GM19397 (cell line): ENCODE measurements at regions not wholly inside any gene's neighbourhood (a gene's known extent, or its start where the extent isn't known, plus 50 kb on each side); places are given as distances from the start of the nearest gene placed in this dataset.

ENCODE experiments used
- ATAC-seq: cut with Tn5 transposase; IDR thresholded peaks from one replicate; pipeline ENCODE4 v1.9.1; 2021; ENCODE audit warnings: mild to moderate bottlenecking, moderate library complexity; ENCODE audit not compliant: unreplicated experiment

DNA sequence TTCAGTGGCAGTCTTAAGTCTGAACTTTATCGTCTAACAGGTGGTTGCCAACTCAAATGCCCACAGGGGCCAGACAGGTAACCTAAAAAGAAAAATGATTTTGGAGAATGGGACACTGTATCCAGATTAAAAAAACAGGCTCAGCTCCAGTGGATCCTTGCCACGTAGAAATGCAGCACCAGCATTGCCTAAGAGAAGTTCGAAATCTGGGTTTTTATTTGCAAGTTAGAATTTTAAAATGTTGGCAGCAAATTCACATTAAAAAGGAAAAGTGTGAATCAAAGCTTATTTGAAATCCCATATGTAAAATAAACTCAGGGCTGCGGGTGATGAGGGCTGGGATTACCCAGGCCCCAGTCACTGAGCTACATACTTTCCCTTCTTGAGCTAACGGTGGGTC, 408.5 kb upstream of the SUCLG2 start:
- ATAC-seq = no peak

DNA sequence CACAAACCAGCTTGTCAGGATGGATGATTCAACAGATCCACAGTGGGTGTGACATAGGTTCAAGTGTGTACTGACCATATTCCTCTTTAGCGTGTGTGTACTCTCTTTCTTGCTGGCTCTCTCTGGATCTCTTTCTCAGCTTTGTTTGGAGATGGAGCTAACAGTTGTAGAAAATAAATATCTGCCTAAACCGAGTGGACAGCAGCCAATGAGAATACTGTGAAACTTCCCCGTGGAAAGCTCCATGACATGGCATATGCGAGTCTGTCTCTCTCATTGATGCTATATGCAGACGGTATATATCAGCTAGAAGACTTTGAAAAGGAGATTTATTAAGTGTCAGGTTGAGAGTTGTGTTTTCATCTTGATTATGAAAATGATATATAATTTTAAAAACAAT, 406.5 kb upstream of the SUCLG2 start:
- no peak for ATAC-seq

DNA sequence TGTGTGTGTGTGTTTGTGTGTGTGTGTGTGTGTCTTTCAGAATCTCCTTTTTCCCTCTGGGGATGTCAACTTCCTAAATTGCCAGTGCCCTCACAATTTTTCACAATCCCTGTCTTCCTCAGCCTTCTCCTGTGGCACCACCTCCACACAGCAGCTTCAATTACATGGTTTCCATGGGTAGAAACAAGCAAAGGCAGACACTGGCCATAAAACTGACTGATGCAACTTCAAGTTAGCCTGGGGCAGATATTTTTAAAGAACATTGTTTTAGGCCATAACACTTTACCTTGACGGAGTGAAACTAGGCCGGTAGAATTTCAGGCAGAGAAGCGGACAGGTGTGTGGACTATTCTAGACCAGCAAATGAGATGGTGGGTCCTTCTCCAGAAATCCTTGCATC, 405.8 kb upstream of the SUCLG2 start:
- ATAC-seq = no peak

DNA sequence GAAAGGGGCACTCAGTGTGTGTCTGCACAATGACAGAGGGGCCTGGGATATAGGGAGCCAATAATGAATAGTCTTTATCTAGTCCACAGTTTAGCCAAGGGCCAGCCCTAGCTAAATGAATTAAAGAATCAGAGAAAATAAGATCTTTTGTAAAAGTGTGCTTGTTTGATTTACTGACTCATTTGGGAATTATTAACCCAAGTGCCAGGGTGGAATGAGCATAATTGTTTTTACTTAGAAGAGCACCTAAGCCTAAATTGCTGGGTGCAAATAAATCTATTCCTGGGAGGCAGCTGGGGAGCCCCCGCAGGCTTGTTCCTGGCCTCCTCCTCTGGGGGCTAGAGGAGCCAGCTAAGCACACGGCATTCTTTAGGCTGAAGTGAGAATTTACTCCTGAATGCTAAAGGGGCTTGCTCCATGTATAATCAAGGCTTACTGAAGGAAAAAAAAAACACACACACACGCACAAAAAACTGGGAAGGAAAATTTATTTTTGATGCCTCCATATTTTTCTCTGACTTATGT, 405.3 kb upstream of the SUCLG2 start:
- ATAC-seq = no peak

DNA sequence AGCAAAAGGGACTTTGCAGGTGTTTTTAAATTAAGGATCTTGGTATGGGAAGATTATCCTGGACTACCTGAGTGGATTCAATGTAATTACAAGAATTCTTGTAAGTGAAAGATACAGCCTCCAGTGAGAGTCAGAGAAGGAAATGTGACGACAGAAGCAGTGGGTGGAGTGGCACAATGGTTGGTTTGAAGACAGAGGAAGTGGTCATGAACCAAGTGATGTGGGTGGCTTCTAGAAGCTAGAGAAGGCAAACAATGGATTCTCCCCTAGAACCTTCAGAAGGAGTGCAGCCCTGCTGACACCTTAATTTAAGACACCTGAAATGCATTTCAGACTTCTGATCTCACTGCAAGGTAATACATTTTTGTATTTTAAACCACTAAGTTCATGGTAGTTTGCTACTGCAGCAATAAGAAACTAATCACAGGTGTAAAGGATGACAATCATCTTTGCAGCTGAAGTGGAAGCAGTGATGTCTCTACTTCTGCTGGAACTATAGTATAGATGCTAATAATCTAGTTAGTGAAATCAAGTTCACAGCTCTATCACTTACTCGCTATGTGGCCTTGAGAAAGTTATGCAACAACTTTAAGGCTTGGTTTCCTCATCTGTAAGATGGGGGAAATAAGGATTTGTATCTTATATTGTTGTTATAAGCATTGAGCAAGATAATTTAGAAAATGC, 403.4 kb upstream of the SUCLG2 start:
- ATAC-seq = no peak

DNA sequence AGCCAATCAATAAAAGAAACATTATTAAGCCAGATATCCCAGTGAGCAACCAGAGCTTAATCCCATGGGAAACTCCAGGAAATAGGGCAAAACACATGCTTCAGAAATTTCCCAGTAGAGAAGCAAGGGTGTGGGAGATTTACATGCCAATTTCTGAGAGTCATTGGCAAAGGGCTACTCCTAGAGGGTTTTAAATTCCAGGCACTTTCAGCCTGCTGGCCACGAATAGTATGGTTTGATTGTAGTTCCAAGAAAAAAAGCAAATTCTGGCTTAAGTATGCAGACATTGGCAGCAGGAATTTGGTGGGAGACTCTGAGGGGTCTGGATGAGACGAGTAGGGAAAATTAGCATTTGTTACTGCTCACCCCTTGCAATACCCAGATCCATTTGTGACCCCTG, 402.1 kb upstream of the SUCLG2 start:
- ATAC-seq = no peak

DNA sequence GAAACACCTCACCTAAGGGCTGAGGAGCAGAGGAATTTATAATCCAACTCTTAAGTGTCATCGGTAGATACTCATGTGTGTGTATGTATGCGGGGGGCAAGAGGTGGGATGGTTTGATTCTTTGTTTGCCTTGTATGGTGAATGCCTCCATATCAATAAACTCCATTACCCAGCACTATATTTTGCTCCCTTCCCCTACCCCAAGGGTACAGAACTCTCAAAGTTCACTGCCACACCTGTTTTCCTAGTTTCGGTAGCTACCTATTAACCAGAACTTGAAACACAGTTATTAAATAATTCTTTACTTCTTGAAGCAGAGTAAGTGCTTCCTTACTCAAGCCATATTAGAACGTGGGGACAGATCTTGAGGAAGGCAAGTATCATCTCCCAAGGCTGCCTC, 400.8 kb upstream of the SUCLG2 start:
- no peak for ATAC-seq

DNA sequence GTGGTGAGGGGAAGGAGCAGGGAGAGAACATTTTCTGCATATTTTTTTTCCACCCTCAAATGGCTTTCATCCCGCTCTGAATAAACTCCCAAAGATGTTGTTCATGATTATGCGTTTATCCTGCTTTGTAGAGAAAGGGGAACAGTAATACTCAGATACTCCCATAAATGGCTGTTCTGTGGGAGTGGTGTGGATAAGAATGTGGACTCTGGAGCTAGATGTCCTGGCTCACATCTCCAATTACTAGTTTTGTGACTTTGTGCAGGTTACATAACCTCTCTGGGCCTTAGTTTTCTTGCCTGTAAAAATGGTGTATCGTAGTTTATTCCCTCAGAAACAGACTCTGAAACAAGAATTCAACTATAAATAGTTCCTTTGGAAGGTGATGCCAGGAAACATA, 395.4 kb upstream of the SUCLG2 start:
- no peak for ATAC-seq

DNA sequence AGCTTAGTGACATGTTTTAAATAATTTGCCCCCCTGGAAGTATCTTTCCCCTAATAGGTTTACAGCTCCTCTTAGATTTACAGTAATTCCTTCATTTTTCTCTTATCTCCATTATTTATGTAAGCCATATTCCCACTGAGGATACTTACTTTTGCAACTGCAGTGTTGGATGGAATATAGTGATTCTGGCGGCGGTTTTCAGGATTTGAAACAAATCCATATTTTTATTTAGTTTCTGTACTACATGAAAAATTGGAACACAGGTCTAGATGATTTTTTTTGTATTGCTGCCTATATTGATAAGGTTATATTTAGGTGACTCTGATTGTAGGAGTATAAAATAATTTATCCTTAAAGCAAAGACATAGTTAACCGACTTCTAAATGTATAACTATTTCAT, 391.6 kb upstream of the SUCLG2 start:
- no peak for ATAC-seq

DNA sequence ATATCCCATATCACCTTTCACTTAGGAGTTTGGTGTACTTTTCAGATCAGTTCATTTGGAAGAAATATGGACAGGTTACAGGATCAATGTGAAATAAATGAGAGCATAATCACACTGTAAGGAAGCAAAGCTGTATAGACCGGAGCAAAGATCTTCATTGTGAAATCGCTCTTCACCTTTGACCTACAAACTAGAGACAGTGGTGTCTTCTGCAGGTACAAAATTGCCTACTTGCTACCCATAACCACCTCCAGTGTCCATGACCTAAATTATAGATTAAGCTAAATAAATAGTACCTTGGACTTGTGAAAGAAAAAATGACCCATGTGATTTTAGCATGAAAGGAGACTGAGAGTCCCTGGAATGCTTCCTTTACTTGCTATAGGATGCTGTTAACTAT, 379.5 kb upstream of the SUCLG2 start:
- ATAC-seq = no peak

DNA sequence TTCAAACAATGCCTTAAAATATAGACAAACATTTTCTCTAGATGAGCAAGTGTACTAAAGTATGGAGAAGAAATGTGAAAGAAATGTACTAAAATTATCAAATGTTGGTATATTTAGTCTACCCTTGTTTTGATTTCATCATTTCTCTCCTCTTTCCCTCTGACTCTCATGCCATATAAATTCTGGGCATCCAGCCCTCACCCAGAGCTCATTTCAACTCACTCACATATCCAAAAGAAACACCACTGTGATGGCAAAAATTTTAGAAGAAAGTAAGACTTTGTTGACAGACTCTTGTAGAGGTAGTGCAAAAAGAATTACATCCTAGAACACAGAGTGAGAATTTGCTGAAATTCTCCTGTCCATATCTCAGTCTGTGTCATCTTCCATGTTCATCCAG, 377.8 kb upstream of the SUCLG2 start:
- no peak for ATAC-seq

DNA sequence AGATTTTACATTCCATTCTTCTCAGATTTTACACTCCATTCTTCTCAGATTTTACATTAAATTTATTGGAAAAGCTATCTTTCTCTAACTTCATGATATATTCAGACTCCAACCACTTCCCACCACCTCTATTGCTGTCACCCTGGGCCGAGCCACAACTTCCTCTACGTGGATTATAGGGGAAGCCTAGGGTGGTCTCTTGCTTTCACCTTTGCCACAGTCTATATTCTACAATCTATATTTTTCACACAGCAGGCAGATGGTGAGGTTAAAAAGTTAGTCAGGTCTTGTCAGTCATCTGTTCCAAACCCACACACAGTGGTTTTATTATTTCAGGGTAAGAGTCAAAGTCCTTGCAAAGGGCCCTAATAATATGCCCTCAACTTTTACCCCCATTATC, 370.8 kb upstream of the SUCLG2 start:
- no peak for ATAC-seq

DNA sequence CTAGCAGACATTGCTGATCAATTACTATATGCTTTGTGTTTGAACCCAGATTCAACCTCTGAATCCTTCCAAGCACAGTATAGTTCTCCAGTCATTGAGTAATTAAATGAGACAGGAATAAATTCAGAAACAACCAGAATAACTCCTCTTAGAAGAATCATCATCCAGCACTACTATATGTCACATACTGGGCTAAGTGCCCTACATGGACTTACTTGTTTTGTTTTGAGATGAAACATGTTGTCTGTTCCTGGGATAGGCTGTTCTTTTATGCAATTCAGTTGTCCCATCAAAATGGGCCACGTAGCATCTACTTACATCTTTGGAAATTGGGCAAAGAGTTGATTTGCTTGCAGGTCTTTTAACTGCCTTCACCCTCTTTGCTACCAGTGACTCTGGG, 365.5 kb upstream of the SUCLG2 start:
- ATAC-seq = no peak

DNA sequence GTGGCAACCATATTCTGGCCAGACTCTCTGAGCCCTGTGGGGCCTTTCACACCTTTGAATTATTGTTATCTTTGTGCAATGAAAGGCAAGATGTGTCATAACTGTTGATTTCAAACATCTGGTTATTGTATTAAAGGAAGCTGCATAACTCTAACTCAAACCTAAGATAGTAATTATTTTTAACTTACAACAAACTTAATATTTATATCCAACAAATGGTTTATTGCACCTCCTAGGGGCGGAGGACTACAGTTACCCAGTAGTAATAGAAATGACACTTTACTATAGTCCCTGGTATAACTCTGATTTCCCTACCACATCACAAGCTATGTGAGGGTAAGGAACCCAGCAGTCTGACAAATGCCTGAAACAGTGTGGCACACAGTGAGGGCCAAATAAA, 363.9 kb upstream of the SUCLG2 start:
- no peak for ATAC-seq

DNA sequence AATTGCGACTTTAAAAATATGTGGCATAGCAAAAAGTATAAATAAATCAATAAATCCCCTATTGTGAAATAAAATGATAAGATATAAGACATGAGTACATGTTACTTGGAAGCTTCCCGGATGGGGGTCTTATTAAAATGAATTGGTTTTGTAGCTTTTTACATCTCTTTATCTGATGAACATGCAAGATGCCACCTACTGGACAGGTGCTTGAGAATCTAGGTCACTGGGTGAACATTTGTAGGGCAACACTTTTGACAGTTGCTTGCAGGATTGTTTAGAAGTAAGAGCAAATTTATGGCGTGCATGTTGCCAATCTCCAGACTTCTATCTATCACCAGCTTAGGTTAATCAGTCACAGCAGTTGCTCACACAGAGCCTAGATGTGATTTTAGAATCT, 362.7 kb upstream of the SUCLG2 start:
- ATAC-seq = no peak

DNA sequence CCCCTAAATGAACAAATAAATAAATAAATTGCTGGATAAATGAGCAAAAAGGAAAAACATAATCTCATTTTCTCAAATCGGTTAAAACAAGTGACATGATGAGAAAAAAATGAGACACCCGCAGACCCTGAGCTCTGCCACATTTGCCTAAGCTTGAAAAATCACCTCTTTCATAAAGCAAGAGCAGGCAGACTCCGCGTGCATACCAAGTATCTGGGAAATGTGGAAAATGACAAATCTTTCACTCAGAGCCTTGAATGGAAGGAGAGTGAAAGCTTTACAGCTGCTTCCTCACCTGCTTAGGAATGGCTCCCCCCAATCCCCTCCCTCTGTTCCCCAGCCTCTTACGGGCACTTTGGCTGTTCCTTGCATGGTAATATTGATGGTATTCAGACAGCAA, 355.5 kb upstream of the SUCLG2 start:
- no peak for ATAC-seq

DNA sequence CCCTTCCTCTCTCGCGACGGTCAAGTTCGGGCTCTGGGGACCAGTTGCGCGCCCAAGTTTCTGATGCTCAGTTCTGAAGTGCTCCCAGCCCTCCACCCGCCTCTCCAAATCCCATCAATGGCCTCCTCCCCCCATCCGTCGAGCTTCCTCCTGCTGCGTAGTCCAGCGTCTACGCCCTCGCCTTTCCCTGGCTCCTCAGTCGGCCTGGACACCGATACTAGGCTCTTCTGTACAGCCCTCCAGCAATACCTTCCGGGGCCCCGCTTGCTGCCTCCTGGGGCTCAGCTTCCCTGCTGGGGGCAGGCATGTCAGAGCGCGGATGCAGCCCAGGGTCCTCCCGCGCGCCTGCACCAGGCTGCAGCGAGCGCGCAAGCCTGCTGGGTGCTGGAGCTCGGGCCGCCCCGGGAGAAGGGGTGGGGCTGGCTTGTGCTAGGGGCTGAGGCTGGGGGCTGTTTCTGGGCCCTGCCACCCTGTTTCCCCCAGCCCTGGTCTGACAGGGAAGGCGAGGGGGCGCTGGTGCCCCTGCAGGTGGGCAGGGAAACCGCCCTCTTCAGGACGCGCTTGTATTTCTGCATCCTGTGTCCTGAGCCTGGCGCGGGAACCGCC, 353.3 kb upstream of the SUCLG2 start:
- ATAC-seq = no peak

DNA sequence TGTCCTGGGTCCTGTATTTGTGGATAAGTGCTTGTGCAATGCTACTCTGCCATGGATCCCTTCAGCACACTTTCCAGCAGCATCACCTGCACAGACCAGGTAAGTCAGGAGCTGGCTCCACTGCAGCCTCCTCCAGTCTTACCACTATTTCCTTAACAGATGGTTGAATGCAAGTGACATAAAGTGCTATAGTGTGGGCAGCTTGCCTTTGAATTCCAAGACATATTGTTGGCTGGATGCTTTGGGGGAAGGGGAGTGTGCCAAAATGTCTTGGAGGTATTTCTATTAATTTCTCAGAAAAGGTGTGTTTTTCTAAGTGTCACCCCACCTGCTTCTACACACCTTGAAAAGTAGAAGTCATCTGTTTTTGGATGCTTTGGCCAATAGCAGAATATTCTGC, 352.2 kb upstream of the SUCLG2 start:
- no peak for ATAC-seq

DNA sequence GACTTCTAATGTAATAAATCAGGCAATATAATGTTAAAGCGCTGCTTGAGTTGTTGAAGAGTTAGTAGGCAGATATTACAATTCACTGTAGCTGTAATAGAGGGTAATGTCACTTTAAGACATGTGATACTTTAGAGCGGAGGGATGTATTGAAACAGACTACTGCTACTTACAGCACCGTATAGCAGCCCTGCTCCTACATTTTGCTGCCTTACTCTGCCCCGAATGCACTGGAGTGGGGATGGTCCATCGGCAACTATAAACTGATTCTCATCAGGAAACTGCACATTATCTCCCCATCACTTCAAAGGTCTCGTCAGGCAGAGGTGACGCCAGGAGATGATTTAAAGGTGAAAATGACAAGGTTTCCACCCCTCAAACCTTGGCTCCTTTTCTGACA, 349.7 kb upstream of the SUCLG2 start:
- no peak for ATAC-seq

DNA sequence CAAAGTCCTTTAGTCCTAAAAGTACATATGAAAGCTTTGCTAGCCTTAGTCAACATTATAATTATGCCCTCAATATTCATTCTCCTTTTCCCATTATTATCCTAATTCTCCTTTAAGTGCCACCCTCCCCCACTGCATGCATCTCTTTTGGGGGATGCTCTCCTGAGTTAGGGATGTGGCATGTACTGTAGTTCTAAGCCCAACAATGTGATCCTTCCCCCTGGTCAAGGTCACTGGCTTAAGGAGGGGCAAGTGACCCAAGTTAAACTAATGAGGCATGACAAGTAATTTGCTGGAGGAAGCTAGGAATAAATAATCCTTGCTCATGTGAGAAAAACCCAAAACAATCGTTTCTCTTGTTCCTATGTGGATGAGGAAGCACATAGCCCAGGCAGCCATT, 343.9 kb upstream of the SUCLG2 start:
- no peak for ATAC-seq

DNA sequence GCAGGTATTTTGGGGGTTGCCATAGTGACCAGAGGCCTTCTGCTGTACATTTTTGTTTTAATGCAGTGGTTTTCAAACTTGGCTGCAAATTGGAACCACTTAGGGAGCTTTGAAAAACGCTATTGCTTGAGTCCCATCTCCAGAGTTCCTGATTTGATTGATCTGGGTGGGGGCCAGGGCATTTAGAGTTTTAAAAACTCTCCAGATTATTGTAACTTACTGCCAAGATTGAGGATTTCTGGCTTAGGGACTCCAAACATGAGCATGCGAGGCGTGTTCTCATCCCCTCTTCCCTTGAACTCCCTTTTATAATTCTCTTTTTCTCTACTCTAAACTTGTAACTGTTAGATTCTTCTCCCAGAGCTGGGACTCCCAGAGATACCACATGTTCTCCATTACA, 340.8 kb upstream of the SUCLG2 start:
- no peak for ATAC-seq

DNA sequence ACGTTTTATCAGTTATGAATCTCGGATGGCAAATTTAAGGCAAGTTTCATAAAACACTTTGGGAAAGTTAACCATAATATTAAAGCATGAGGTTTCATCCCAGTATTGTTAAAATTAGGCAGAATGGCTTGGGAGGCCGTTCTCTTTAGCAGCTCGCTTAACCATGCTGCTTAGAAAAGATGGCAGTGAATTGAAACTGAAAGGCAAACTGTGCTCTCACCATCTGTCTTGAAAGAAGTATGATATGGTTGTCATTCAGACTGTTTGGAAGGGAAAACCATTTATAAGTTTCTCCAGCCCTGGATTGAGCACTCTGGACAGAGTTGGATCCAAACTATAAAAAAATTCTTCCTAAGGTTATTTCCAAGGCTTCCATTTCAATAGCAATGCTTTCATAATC, 332.3 kb upstream of the SUCLG2 start:
- no peak for ATAC-seq

DNA sequence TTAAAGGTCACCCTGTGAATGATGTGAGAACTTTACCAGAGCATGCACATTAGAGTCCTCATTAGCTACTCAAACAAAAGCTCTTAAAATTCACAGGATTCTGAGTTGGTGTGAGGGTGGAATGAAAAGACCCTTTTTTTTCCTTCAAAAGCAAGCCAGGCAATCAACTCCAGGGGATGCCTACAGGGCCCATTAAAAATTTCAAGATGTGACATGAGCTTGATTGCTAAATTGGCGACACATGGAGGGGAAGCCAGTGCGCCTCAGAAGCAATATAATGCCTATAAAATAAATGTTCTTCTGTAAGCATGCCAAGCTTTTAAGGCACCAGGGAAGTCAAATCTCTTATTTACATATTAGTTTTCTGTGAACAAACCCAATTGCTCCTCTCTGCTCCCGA, 328.8 kb upstream of the SUCLG2 start:
- ATAC-seq = no peak
